Motor neuron (in vitro differentiated cells): ENCODE measurements at regions not wholly inside any gene's neighbourhood (a gene's known extent, or its start where the extent isn't known, plus 50 kb on each side); places are given as distances from the start of the nearest gene placed in this dataset.

Experiments used
- ATAC-seq, 8 experiments: fragments of 200-7000 bp; cut with Tn5 transposase; replicated peaks in 6 of 8; 2 replicates each; pipeline ENCODE4 v1.8.0; 2021; ENCODE audit warnings: mild to moderate bottlenecking in 8 of 8, moderate library complexity in 8 of 8
- H3K27ac ChIP-seq, 2 donors: fragments of 250-450 bp; sonication (Bioruptor Pico); 2 replicates each; pipeline ENCODE4 v1.9.0; 2021; ENCODE audit warnings: antibody characterized with exemption in 2 of 2, mild to moderate bottlenecking in 2 of 2, moderate library complexity in 1 of 2
- H3K4me1 ChIP-seq, 2 donors: fragments of 250-450 bp; sonication (Bioruptor Pico); replicated peaks in 1 of 2; 2 replicates each; pipeline ENCODE4 v1.6.1; 2021; ENCODE audit warnings: antibody characterized with exemption in 2 of 2, mild to moderate bottlenecking in 2 of 2, moderate library complexity in 1 of 2
- H3K4me3 ChIP-seq, 5 donors: fragments of 250-450 bp; sonication (Bioruptor Pico); 2 replicates each; pipeline ENCODE4 v1.9.0; 2021; ENCODE audit warnings: antibody characterized with exemption in 5 of 5, mild to moderate bottlenecking in 5 of 5, moderate library complexity in 4 of 5
- WGBS, 10 experiments: fragments of 450-650 bp; shearing (Covaris generic); methylation state at CpG; one replicate each; pipeline ENCODE4 v1.0.0; 2022; 5-methylcytosine and 5-hydroxymethylcytosine counted together
- in situ Hi-C, 9 experiments: fragments of 400-800 bp; cut with MboI; loops; one replicate each; pipeline ENCODE4 v1.15.0; 2021; ENCODE audit warnings: low sequenced_read_pairs in 9 of 9, low pct_unique_long_range_greater_than_20kb in 2 of 9; ENCODE audit not compliant: unreplicated experiment in 9 of 9

- no peaks in the 10 kb centered on the region for H3K4me1 ChIP-seq
- H3K27ac ChIP-seq: no peak overlapping the region
- in situ Hi-C loops: no loop called here
- H3K4me3 ChIP-seq: no peak overlapping the region
- 0 to 100% (median 87%) methylated on average over 1 to 3 of the region's 3 CpGs; no CpG with 5 or more reads in 2 of the 10 experiments for WGBS, 10 experiments
- ATAC-seq: peak in 2 of 8 experiments; percentile 22 to 34
Measured at GRCh38 chr9:23587433-23587832, 238.6 kb downstream of the ELAVL2 start.

GRCh38 chr9:23587903-23588302 lies 238.1 kb downstream of the ELAVL2 start:
- WGBS, 10 experiments: 0 to 100% (median 94%) methylated on average over 1 to 2 of the region's 2 CpGs; no CpG with 5 or more reads in 5 of the 10 experiments
- ATAC-seq: no peak
- in situ Hi-C loops: no loop called here
- Histone ChIP-seq H3K27ac (no peak overlapping the region), H3K4me3 (no peak overlapping the region), H3K4me1 (no peaks in the 10 kb centered on the region)

GRCh38 chr9:23590276-23591000 lies 235.6 kb downstream of the ELAVL2 start:
- peaks cover 0 to 11% of the 10 kb centered on the region in 2 donors for H3K4me1 ChIP-seq
- in situ Hi-C loops: no loop called here
- H3K27ac ChIP-seq: no peak overlapping the region
- WGBS, 10 experiments: 0 to 100% (median 85%) methylated on average over 1 to 3 of the region's 3 CpGs; no CpG with 5 or more reads in 1 of the 10 experiments
- peak in 2 of 8 experiments; percentile 75 to 89 for ATAC-seq
- no peak overlapping the region for H3K4me3 ChIP-seq

GRCh38 chr9:23594421-23594820 lies 231.6 kb downstream of the ELAVL2 start:
- peaks cover 0 to 11% of the 10 kb centered on the region in 2 donors for H3K4me1 ChIP-seq

GRCh38 chr9:23596913-23597634 lies 229.0 kb downstream of the ELAVL2 start:
- no peak for ATAC-seq
- peaks cover 0 to 11% of the 10 kb centered on the region in 2 donors for H3K4me1 ChIP-seq
- H3K27ac ChIP-seq: no peak overlapping the region
- H3K4me3 ChIP-seq: no peak overlapping the region
- WGBS, 10 experiments: 4 to 100% (median 73%) methylated on average over 1 to 3 of the region's 3 CpGs
- in situ Hi-C loops: no loop called here

More at GRCh38 chr9:23594421-23594820, 231.6 kb downstream of the ELAVL2 start:
- peak in 2 of 8 experiments; percentile 27 to 39 for ATAC-seq
- in situ Hi-C loops: no loop called here
- 0 to 33% (median 14%) methylated on average over 1 of the region's 1 CpG; no CpG with 5 or more reads in 2 of the 10 experiments for WGBS, 10 experiments
- Histone ChIP-seq H3K4me3 (no peak overlapping the region), H3K27ac (no peak overlapping the region)

GRCh38 chr9:23598994-23599393 lies 227.0 kb downstream of the ELAVL2 start:
- Histone ChIP-seq H3K27ac (no peak overlapping the region), H3K4me1 (peaks cover 0 to 10% of the 10 kb centered on the region in 2 donors), H3K4me3 (no peak overlapping the region)
- ATAC-seq: no peak
- 0 to 100% (median 100%) methylated on average over 1 to 2 of the region's 2 CpGs; no CpG with 5 or more reads in 4 of the 10 experiments for WGBS, 10 experiments
- in situ Hi-C loops: no loop called here

GRCh38 chr9:23603311-23603710 lies 222.7 kb downstream of the ELAVL2 start:
- 40 to 96% (median 89%) methylated on average over 3 to 6 of the region's 7 CpGs; no CpG with 5 or more reads in 4 of the 10 experiments for WGBS, 10 experiments
- no peaks in the 10 kb centered on the region for H3K4me1 ChIP-seq
- H3K27ac ChIP-seq: no peak overlapping the region
- H3K4me3 ChIP-seq: no peak overlapping the region
- no peak for ATAC-seq
- in situ Hi-C loops: no loop called here

- in situ Hi-C loops: no loop called here
- no peak for ATAC-seq
- no peaks in the 10 kb centered on the region for H3K4me1 ChIP-seq
- WGBS, 10 experiments: 0 to 100% (median 92%) methylated on average over 1 of the region's 1 CpG; no CpG with 5 or more reads in 5 of the 10 experiments
- no peak overlapping the region for H3K27ac ChIP-seq
- H3K4me3 ChIP-seq: no peak overlapping the region
Measured at GRCh38 chr9:23606107-23606506, 219.9 kb downstream of the ELAVL2 start.

GRCh38 chr9:23608456-23608855 lies 217.6 kb downstream of the ELAVL2 start:
- in situ Hi-C loops: no loop called here
- Histone ChIP-seq H3K4me3 (no peak overlapping the region), H3K27ac (no peak overlapping the region), H3K4me1 (no peaks in the 10 kb centered on the region)
- no peak for ATAC-seq
- 4 to 93% (median 86%) methylated on average over 1 to 3 of the region's 3 CpGs; no CpG with 5 or more reads in 4 of the 10 experiments for WGBS, 10 experiments

- Histone ChIP-seq H3K4me3 (no peak overlapping the region), H3K27ac (no peak overlapping the region), H3K4me1 (no peaks in the 10 kb centered on the region)
- in situ Hi-C loops: no loop called here
- 0 to 100% (median 98%) methylated on average over 1 to 3 of the region's 3 CpGs; no CpG with 5 or more reads in 2 of the 10 experiments for WGBS, 10 experiments
- ATAC-seq: no peak
Measured at GRCh38 chr9:23611869-23612268, 214.2 kb downstream of the ELAVL2 start.

GRCh38 chr9:23615569-23615968 lies 210.5 kb downstream of the ELAVL2 start:
- ATAC-seq: no peak
- Histone ChIP-seq H3K4me3 (no peak overlapping the region), H3K27ac (no peak overlapping the region), H3K4me1 (no peaks in the 10 kb centered on the region)
- WGBS, 10 experiments: 0 to 100% (median 92%) methylated on average over 2 to 6 of the region's 6 CpGs; no CpG with 5 or more reads in 1 of the 10 experiments
- in situ Hi-C loops: no loop called here

- ATAC-seq: peak in 5 of 8 experiments; percentile 64 to 94 (median 92)
- peaks cover 0 to 5% of the 10 kb centered on the region in 2 donors for H3K4me1 ChIP-seq
- 0 to 83% (median 66%) methylated on average over 1 to 2 of the region's 2 CpGs; no CpG with 5 or more reads in 1 of the 10 experiments for WGBS, 10 experiments
- H3K4me3 ChIP-seq: no peak overlapping the region
- in situ Hi-C loops: no loop called here
- H3K27ac ChIP-seq: no peak overlapping the region
Measured at GRCh38 chr9:23621188-23621587, 204.9 kb downstream of the ELAVL2 start.

GRCh38 chr9:23621924-23622323 lies 204.1 kb downstream of the ELAVL2 start:
- in situ Hi-C loops: no loop called here
- ATAC-seq: no peak
- H3K4me1 ChIP-seq: peaks cover 0 to 5% of the 10 kb centered on the region in 2 donors
- no peak overlapping the region for H3K27ac ChIP-seq
- WGBS, 10 experiments: 7 to 100% (median 81%) methylated on average over 1 to 3 of the region's 3 CpGs; no CpG with 5 or more reads in 1 of the 10 experiments
- H3K4me3 ChIP-seq: no peak overlapping the region
